K562 (cell line): ENCODE measurements at regions not wholly inside any gene's neighbourhood (a gene's known extent, or its start where the extent isn't known, plus 50 kb on each side); places are given as distances from the start of the nearest gene placed in this dataset.

Experiments used
- ATAC-seq: fragments of 200-7000 bp; cut with Tn5 transposase; 3 replicates; pipeline ENCODE4 v1.9.1; 2020; ENCODE audit warnings: moderate library complexity
- BruUV-seq: library from RNA; stranded (reverse); fragments of 400-500 nt; replicated peaks from 2 replicates; lab custom pipeline; 2021; lab: Mats Ljungman, UMichigan
- CTCF ChIA-PET: fragments of 300-600 bp; formaldehyde crosslinking; extraction: SDS; loops from one replicate; lab custom pipeline; 2021; ENCODE audit warnings: low intra/inter-chr PET ratio; lab: Yijun Ruan, JAX
- POLR2A ChIA-PET: fragments of 300-600, 350-650 bp; sonication (Branson Sonifier 250); formaldehyde crosslinking; extraction: SDS; loops from one replicate; lab custom pipeline; 2021; ENCODE audit warnings: antibody characterized with exemption, inconsistent platforms; lab: Yijun Ruan, JAX
- DNase-seq, 4 experiments: peaks; one replicate each; pipeline versions ENCODE4 v3.0.0 to v3.0.0-alpha.2; 2011 to 2018; ENCODE audit warnings: low spot score in 3 of 4, mixed read lengths in 3 of 4; ENCODE audit errors: extremely low read depth in 1 of 4
- FAIRE-seq: peaks from 2 replicates; lab custom pipeline; 2011; peaks lifted over from hg19 to GRCh38; lab: Jason Lieb, UNC
- H2AFZ ChIP-seq: 2 replicates; pipeline ENCODE4 v1.6.0; 2011; ENCODE audit warnings: low read depth, low read length, control low read depth, inconsistent platforms
- H3K27ac ChIP-seq: fragments of 200-600 bp; 3 replicates; pipeline ENCODE4 v1.8.0; 2011; ENCODE audit warnings: low read depth, mild to moderate bottlenecking, control low read depth, inconsistent platforms, low read length, moderate library complexity, mixed read lengths; ENCODE audit errors: extremely low read depth
- H3K27me3 ChIP-seq, 2 experiments: fragments of 300-600 bp in 1 of 2; 2 replicates in 1 of 2; 3 replicates in 1 of 2; pipeline versions ENCODE4 v1.6.0 to v1.8.0; 2011; ENCODE audit warnings: inconsistent platforms in 2 of 2, low read length in 2 of 2, mild to moderate bottlenecking in 1 of 2, mixed read lengths in 1 of 2, moderate library complexity in 1 of 2; ENCODE audit not compliant: control insufficient read depth in 2 of 2, insufficient read depth in 2 of 2
- H3K36me3 ChIP-seq: fragments of 300-600 bp; 3 replicates; pipeline ENCODE4 v1.8.0; 2011; ENCODE audit warnings: mild to moderate bottlenecking, low read length, inconsistent platforms; ENCODE audit not compliant: control insufficient read depth, insufficient read depth
- H3K4me1 ChIP-seq, 2 experiments: fragments of 200-600 bp in 1 of 2; replicated peaks in 1 of 2; 2 replicates in 1 of 2; 3 replicates in 1 of 2; pipeline versions ENCODE4 v1.5.1 to v1.8.0; 2011; ENCODE audit warnings: inconsistent platforms in 2 of 2, low read length in 2 of 2, mild to moderate bottlenecking in 1 of 2, mixed read lengths in 1 of 2, moderate library complexity in 1 of 2; ENCODE audit not compliant: control insufficient read depth in 2 of 2, insufficient read depth in 2 of 2
- H3K4me2 ChIP-seq: 2 replicates; pipeline ENCODE4 v1.6.1; 2011; ENCODE audit warnings: low read length, control low read depth, inconsistent platforms, mixed read lengths; ENCODE audit not compliant: insufficient read depth
- H3K4me3 ChIP-seq: fragments of 200-600 bp; sonication (generic), shearing (Covaris generic); 2 replicates; pipeline ENCODE4 v1.5.1; 2016; ENCODE audit warnings: control low read depth, inconsistent platforms
- H3K79me2 ChIP-seq: fragments of 200-600 bp; 3 replicates; pipeline ENCODE4 v1.8.0; 2011; ENCODE audit warnings: low read length, inconsistent platforms; ENCODE audit not compliant: control insufficient read depth, insufficient read depth
- H3K9ac ChIP-seq, 2 experiments: 2 replicates each; pipeline versions ENCODE4 v1.6.0 to v1.6.1; 2011; ENCODE audit warnings: low read depth in 2 of 2, low read length in 2 of 2, control low read depth in 1 of 2, inconsistent platforms in 1 of 2, mild to moderate bottlenecking in 1 of 2, mixed read lengths in 1 of 2; ENCODE audit not compliant: insufficient read depth in 1 of 2
- H3K9me1 ChIP-seq: one replicate; pipeline ENCODE4 v1.6.0; 2011; ENCODE audit warnings: inconsistent platforms, mild to moderate bottlenecking, low read length, moderate library complexity; ENCODE audit not compliant: control insufficient read depth, insufficient read depth
- H3K9me3 ChIP-seq: replicated peaks from 2 replicates; pipeline ENCODE4 v1.5.1; 2011; ENCODE audit warnings: low read depth, low read length, inconsistent platforms; ENCODE audit not compliant: control insufficient read depth, insufficient read depth
- H4K20me1 ChIP-seq: replicated peaks from 2 replicates; pipeline ENCODE4 v1.6.1; 2011; ENCODE audit warnings: low read length, inconsistent platforms, mixed read lengths; ENCODE audit not compliant: control insufficient read depth, insufficient read depth
- E2F3 ChIP-seq: fragments of 250-450 bp; sonication (Bioruptor Pico); IDR thresholded peaks from 2 replicates; pipeline ENCODE4 v1.4.0; 2020; ENCODE audit warnings: mild to moderate bottlenecking
- HCFC1 ChIP-seq: IDR thresholded peaks from 2 replicates; pipeline ENCODE4 v1.6.1; 2012; ENCODE audit warnings: low read depth, low read length, improper control_type of control experiment
- SMARCA4 ChIP-seq: fragments of 450-650 bp; IDR thresholded peaks from 2 replicates; pipeline ENCODE4 v1.6.1; 2016
- TCF7 ChIP-seq: sonication (generic); IDR thresholded peaks from 2 replicates; pipeline ENCODE4 v1.6.1; 2016; ENCODE audit warnings: antibody characterized with exemption, borderline replicate concordance
- ZBTB1 ChIP-seq: sonication (generic); formaldehyde crosslinking; IDR thresholded peaks from 2 replicates; pipeline ENCODE4 v1.8.1; 2023; ENCODE audit warnings: missing genetic modification reagents, low read depth, mild to moderate bottlenecking, borderline replicate concordance
- ZBTB7A ChIP-seq: IDR thresholded peaks from 2 replicates; pipeline ENCODE4 v1.6.1; 2011; ENCODE audit warnings: low read depth, mild to moderate bottlenecking, low read length, moderate library complexity, borderline replicate concordance; ENCODE audit not compliant: control insufficient read depth
- ZBTB8A ChIP-seq: fragments of 450-650 bp; IDR thresholded peaks from 2 replicates; pipeline ENCODE4 v1.6.1; 2018; ENCODE audit warnings: mild to moderate bottlenecking, moderate library complexity; ENCODE audit not compliant: partially characterized antibody
- ZNF311 ChIP-seq: fragments of 250-450 bp; sonication (Bioruptor Pico); IDR thresholded peaks from 2 replicates; pipeline ENCODE4 v1.4.0; 2020; ENCODE audit warnings: mild to moderate bottlenecking, moderate library complexity
- ZNF79 ChIP-seq: fragments of 250-450 bp; sonication (Bioruptor Pico); IDR thresholded peaks from 2 replicates; pipeline ENCODE4 v1.4.0; 2020; ENCODE audit warnings: low read depth, mild to moderate bottlenecking, moderate library complexity
- WGBS: fragments of 100-300 bp; shearing (Covaris generic); methylation state at CpG from one replicate; pipeline ENCODE4 v1.1.6; 2016; ENCODE audit warnings: low coverage, mixed read lengths; ENCODE audit not compliant: insufficient coverage; ENCODE audit errors: missing lambda C conversion rate; 5-methylcytosine and 5-hydroxymethylcytosine counted together
- in situ Hi-C: fragments of 300-500 bp; cut with MboI; formaldehyde crosslinking; loops from 4 replicates; pipeline ENCODE4 v1.15.0; 2018; ENCODE audit warnings: inconsistent platforms, mixed read lengths
- intact Hi-C: fragments of 100-400 bp; cut with micrococcal nuclease; formaldehyde crosslinking; loops from 2 replicates; pipeline ENCODE4 v1.14.2; 2022
- TF ChIP-seq, protein P1 (sequence below): sonication (generic); formaldehyde crosslinking; IDR thresholded peaks from 2 replicates; pipeline ENCODE4 v1.8.1; 2023; ENCODE audit warnings: mild to moderate bottlenecking, missing genetic modification reagents, moderate library complexity
- TF ChIP-seq, protein P2 (sequence below): sonication (generic); formaldehyde crosslinking; IDR thresholded peaks from 2 replicates; pipeline ENCODE4 v1.8.1; 2023; ENCODE audit warnings: mild to moderate bottlenecking, missing genetic modification reagents
- TF ChIP-seq, protein P3 (sequence below): sonication (generic); formaldehyde crosslinking; IDR thresholded peaks from 2 replicates; pipeline ENCODE4 v1.8.0; 2023; ENCODE audit warnings: missing genetic modification reagents, mild to moderate bottlenecking, borderline replicate concordance

DNA sequence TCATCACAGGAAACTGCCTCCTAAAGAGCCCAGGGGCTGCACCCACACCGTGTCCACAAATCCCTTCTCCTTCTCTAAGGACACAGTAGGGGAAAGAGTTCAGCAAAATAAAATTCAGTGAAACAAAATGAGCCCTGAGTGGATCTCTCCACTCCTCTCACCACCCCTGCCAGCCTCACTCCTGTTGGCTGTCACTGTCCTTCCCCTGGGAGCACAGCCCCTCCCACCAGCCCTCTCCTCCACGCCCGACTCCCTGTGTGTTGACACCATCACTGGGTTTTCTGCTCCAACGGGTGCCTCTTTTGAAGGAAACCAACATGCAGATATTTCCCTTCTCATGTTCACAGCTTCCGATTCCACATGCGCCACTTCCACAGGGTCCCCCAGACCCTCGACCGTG lies 356.2 kb downstream of the AJAP1 start:
- ATAC-seq (no peak), FAIRE-seq (no peak), DNase-seq (no peak)
- BruUV-seq: no TSS peak
- Histone ChIP-seq H3K4me2 (no peak overlapping the region), H3K4me3 (no peak overlapping the region), H2AFZ (no peak overlapping the region), H3K27ac (no peak overlapping the region), H3K79me2 (no peaks in the 10 kb centered on the region), H3K27me3 (no peaks in the 10 kb centered on the region; a peak in 1 of 5 replicates), H3K9me3 (no peaks in the 10 kb centered on the region; the same call in 1 of the 2 replicates), H3K4me1 (no peaks in the 10 kb centered on the region), H3K36me3 (no peaks in the 10 kb centered on the region), H3K9ac (no peak overlapping the region), H4K20me1 (no peaks in the 10 kb centered on the region), H3K9me1 (no peaks in the 10 kb centered on the region)
- intact Hi-C loops: no loop called here
- CTCF ChIA-PET: no interaction called here
- 2% methylated on average over 8 of the region's 8 CpGs for WGBS
- POLR2A ChIA-PET: no interaction called here
- in situ Hi-C loops: no loop called here
- no peak for TF ChIP-seq ZNF79 (CRISPR knock-in tag)
- TF ChIP-seq TCF7: no peak
- TF ChIP-seq, protein P1, sequence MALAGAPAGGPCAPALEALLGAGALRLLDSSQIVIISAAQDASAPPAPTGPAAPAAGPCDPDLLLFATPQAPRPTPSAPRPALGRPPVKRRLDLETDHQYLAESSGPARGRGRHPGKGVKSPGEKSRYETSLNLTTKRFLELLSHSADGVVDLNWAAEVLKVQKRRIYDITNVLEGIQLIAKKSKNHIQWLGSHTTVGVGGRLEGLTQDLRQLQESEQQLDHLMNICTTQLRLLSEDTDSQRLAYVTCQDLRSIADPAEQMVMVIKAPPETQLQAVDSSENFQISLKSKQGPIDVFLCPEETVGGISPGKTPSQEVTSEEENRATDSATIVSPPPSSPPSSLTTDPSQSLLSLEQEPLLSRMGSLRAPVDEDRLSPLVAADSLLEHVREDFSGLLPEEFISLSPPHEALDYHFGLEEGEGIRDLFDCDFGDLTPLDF: no peak
- no peak for TF ChIP-seq SMARCA4
- TF ChIP-seq ZNF311: no peak
- TF ChIP-seq, protein P2, sequence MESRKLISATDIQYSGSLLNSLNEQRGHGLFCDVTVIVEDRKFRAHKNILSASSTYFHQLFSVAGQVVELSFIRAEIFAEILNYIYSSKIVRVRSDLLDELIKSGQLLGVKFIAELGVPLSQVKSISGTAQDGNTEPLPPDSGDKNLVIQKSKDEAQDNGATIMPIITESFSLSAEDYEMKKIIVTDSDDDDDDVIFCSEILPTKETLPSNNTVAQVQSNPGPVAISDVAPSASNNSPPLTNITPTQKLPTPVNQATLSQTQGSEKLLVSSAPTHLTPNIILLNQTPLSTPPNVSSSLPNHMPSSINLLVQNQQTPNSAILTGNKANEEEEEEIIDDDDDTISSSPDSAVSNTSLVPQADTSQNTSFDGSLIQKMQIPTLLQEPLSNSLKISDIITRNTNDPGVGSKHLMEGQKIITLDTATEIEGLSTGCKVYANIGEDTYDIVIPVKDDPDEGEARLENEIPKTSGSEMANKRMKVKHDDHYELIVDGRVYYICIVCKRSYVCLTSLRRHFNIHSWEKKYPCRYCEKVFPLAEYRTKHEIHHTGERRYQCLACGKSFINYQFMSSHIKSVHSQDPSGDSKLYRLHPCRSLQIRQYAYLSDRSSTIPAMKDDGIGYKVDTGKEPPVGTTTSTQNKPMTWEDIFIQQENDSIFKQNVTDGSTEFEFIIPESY (CRISPR knock-in tag): no peak
- TF ChIP-seq, protein P3, sequence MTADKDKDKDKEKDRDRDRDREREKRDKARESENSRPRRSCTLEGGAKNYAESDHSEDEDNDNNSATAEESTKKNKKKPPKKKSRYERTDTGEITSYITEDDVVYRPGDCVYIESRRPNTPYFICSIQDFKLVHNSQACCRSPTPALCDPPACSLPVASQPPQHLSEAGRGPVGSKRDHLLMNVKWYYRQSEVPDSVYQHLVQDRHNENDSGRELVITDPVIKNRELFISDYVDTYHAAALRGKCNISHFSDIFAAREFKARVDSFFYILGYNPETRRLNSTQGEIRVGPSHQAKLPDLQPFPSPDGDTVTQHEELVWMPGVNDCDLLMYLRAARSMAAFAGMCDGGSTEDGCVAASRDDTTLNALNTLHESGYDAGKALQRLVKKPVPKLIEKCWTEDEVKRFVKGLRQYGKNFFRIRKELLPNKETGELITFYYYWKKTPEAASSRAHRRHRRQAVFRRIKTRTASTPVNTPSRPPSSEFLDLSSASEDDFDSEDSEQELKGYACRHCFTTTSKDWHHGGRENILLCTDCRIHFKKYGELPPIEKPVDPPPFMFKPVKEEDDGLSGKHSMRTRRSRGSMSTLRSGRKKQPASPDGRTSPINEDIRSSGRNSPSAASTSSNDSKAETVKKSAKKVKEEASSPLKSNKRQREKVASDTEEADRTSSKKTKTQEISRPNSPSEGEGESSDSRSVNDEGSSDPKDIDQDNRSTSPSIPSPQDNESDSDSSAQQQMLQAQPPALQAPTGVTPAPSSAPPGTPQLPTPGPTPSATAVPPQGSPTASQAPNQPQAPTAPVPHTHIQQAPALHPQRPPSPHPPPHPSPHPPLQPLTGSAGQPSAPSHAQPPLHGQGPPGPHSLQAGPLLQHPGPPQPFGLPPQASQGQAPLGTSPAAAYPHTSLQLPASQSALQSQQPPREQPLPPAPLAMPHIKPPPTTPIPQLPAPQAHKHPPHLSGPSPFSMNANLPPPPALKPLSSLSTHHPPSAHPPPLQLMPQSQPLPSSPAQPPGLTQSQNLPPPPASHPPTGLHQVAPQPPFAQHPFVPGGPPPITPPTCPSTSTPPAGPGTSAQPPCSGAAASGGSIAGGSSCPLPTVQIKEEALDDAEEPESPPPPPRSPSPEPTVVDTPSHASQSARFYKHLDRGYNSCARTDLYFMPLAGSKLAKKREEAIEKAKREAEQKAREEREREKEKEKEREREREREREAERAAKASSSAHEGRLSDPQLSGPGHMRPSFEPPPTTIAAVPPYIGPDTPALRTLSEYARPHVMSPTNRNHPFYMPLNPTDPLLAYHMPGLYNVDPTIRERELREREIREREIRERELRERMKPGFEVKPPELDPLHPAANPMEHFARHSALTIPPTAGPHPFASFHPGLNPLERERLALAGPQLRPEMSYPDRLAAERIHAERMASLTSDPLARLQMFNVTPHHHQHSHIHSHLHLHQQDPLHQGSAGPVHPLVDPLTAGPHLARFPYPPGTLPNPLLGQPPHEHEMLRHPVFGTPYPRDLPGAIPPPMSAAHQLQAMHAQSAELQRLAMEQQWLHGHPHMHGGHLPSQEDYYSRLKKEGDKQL: no peak
- TF ChIP-seq ZBTB7A: no peak
- no peak for TF ChIP-seq E2F3 (CRISPR knock-in tag)
- TF ChIP-seq ZBTB1 (CRISPR knock-in tag): no peak
- no peak for TF ChIP-seq ZBTB8A
- no peak for TF ChIP-seq HCFC1
